ENCODE measurements at regions not wholly inside any gene's neighbourhood (a gene's known extent, or its start where the extent isn't known, plus 50 kb on each side); places are given as distances from the start of the nearest gene placed in this dataset.

DNA sequence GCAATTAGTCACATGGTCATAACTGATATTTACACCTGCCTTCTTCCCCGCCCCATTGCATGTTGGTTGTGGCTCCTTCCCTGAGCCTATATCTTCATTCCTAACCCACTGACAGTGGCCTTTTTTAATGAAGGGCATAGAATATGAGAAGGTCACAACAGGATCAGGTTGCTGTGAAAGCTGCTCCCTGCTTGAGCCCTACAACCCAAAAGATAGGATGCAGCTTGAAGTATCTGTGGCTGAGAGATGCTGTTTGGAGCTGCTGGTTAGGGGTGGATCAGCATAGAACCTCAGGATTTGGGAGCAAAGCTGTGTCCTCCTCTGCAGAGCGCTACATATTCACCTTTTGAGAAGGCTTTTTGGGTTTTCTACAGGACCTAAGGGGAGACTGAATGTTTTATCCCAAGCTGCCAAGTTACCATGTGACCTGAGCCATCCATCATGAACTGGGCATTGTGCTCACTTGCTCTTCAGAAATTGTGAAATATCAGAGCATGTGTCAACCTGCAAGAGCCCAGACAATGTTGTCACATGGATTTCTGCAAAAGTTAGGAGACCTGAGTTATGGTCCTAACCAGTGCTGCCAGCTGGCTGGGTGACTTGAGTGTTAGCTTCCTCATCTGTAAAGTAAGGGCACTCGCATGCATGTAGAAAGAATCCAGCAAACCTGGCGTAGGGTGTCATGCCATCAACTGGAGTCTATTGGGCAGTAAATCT is 49.8 kb upstream of the ARL8B start:
- WGBS, 10 experiments = 48 to 100% (median 89%) methylated on average over 1 to 3 of the region's 4 CpGs
- ATAC-seq (replicated peaks in 6 of 8) = no peak
- Histone ChIP-seq H3K4me3 (no peak overlapping the region), H3K27ac (no peak overlapping the region), H3K4me1 (replicated peaks in 1 of 2) (no peaks in the 10 kb centered on the region)
- in situ Hi-C loops (cut with MboI; ENCODE audit: low pct_unique_long_range_greater_than_20kb in 2 of 9, low sequenced_read_pairs in 9 of 9, unreplicated experiment in 9 of 9) = loop anchor here in 5 of 9 experiments (25.0 kb wide), 1 partner anchor 360 kb away; no protein-coding TSS in a partner anchor

All from motor neuron (in vitro differentiated cells).